SKM-1 (cell line): ENCODE measurements at regions not wholly inside any gene's neighbourhood (a gene's known extent, or its start where the extent isn't known, plus 50 kb on each side); places are given as distances from the start of the nearest gene placed in this dataset.

Experiments
- DNase-seq: peaks from one replicate; lab custom pipeline; 2025; ENCODE audit not compliant: unreplicated experiment; lab: John Stamatoyannopoulos, UW

- no peak for DNase-seq
Observed at GRCh38 chr13:31925079-31925478, 106.5 kb upstream of the FRY start.

- DNase-seq = no peak
Observed at GRCh38 chr13:31927219-31927653, 104.3 kb upstream of the FRY start.

GRCh38 chr13:31929031-31929770, 102.4 kb upstream of the FRY start:
- DNase-seq = no peak

- DNase-seq = no peak
Observed at GRCh38 chr13:31930490-31930889, 101.1 kb upstream of the FRY start.

GRCh38 chr13:31930901-31931522, 100.6 kb upstream of the FRY start:
- DNase-seq = no peak

GRCh38 chr13:31937436-31937835, 94.1 kb upstream of the FRY start:
- DNase-seq = no peak

- DNase-seq = no peak
Observed at GRCh38 chr13:31940076-31940475, 91.5 kb upstream of the FRY start.

GRCh38 chr13:31943591-31943990, 88.0 kb upstream of the FRY start:
- DNase-seq = no peak

- DNase-seq = no peak
Observed at GRCh38 chr13:31944262-31945160, 87.1 kb upstream of the FRY start.

GRCh38 chr13:31945202-31945961, 86.2 kb upstream of the FRY start:
- DNase-seq = no peak

GRCh38 chr13:31946091-31946770, 85.3 kb upstream of the FRY start:
- no peak for DNase-seq

GRCh38 chr13:31947105-31947504, 84.5 kb upstream of the FRY start:
- DNase-seq = no peak

- DNase-seq = no peak
Observed at GRCh38 chr13:31947506-31947905, 84.1 kb upstream of the FRY start.

- DNase-seq = peak; percentile 15
Observed at GRCh38 chr13:31949486-31949885, 82.1 kb upstream of the FRY start.

GRCh38 chr13:31950111-31950815, 81.3 kb upstream of the FRY start:
- peak; percentile 31 for DNase-seq

GRCh38 chr13:31951215-31951678, 80.3 kb upstream of the FRY start:
- peak; percentile 92 for DNase-seq

- no peak for DNase-seq
Observed at GRCh38 chr13:31952641-31953380, 78.8 kb upstream of the FRY start.

- no peak for DNase-seq
Observed at GRCh38 chr13:31955101-31955500, 76.5 kb upstream of the FRY start.

- no peak for DNase-seq
Observed at GRCh38 chr13:31955741-31956140, 75.8 kb upstream of the FRY start.
